HK-2 (cell line): ENCODE measurements at regions not wholly inside any gene's neighbourhood (a gene's known extent, or its start where the extent isn't known, plus 50 kb on each side); places are given as distances from the start of the nearest gene placed in this dataset.
"Not testable (repeated sequence)": the region's sequence is repeated elsewhere in the genome, so short reads cannot be mapped to it uniquely, and the experiment has no call there.

Experiments
- DNase-seq: peaks from one replicate; pipeline ENCODE4 v3.0.0-alpha.2; 2018; ENCODE audit not compliant: unreplicated experiment

- DNase-seq = no peak
Measured at GRCh38 chr5:114822863-114823262, 346.8 kb downstream of the TRIM36 start.

- no peak for DNase-seq
Measured at GRCh38 chr5:114822436-114822835, 347.3 kb downstream of the TRIM36 start.

- no peak for DNase-seq
Measured at GRCh38 chr5:114790403-114790792, 379.3 kb downstream of the TRIM36 start.

GRCh38 chr5:114789773-114790402 lies 379.8 kb downstream of the TRIM36 start:
- DNase-seq = no peak

- DNase-seq = no peak
Measured at GRCh38 chr5:114782869-114783268, 386.8 kb downstream of the TRIM36 start.

- DNase-seq = no peak
Measured at GRCh38 chr5:114782177-114782576, 387.5 kb downstream of the TRIM36 start.

- DNase-seq = no peak
Measured at GRCh38 chr5:114780290-114780689, 389.4 kb downstream of the TRIM36 start.

GRCh38 chr5:114744406-114744805 lies 382.5 kb downstream of the KCNN2 start:
- no peak for DNase-seq

GRCh38 chr5:114734238-114734637 lies 372.4 kb downstream of the KCNN2 start:
- no peak for DNase-seq

GRCh38 chr5:114729986-114730385 lies 368.1 kb downstream of the KCNN2 start:
- DNase-seq = no peak

GRCh38 chr5:114727358-114727757 lies 365.5 kb downstream of the KCNN2 start:
- DNase-seq = no peak

GRCh38 chr5:114726131-114726530 lies 364.3 kb downstream of the KCNN2 start:
- no peak for DNase-seq

- no peak for DNase-seq
Measured at GRCh38 chr5:114719268-114719667, 357.4 kb downstream of the KCNN2 start.

- DNase-seq = no peak
Measured at GRCh38 chr5:114716955-114717354, 355.1 kb downstream of the KCNN2 start.

GRCh38 chr5:114704225-114704893 lies 342.5 kb downstream of the KCNN2 start:
- DNase-seq = not testable (repeated sequence)

- DNase-seq = no peak
Measured at GRCh38 chr5:114702731-114703130, 340.9 kb downstream of the KCNN2 start.

- no peak for DNase-seq
Measured at GRCh38 chr5:114702136-114702535, 340.3 kb downstream of the KCNN2 start.

- DNase-seq = no peak
Measured at GRCh38 chr5:114700823-114701222, 339.0 kb downstream of the KCNN2 start.

GRCh38 chr5:114695292-114695904 lies 333.5 kb downstream of the KCNN2 start:
- DNase-seq = no peak

- DNase-seq = no peak
Measured at GRCh38 chr5:114686356-114686755, 324.5 kb downstream of the KCNN2 start.

- DNase-seq = no peak
Measured at GRCh38 chr5:114678778-114679177, 316.9 kb downstream of the KCNN2 start.

GRCh38 chr5:114665551-114665950 lies 303.7 kb downstream of the KCNN2 start:
- no peak for DNase-seq

GRCh38 chr5:114660791-114661190 lies 298.9 kb downstream of the KCNN2 start:
- DNase-seq = no peak
